ENCODE measurements at regions not wholly inside any gene's neighbourhood (a gene's known extent, or its start where the extent isn't known, plus 50 kb on each side); places are given as distances from the start of the nearest gene placed in this dataset.
"Not testable (repeated sequence)": the region's sequence is repeated elsewhere in the genome, so short reads cannot be mapped to it uniquely, and the experiment has no call there.

DNA sequence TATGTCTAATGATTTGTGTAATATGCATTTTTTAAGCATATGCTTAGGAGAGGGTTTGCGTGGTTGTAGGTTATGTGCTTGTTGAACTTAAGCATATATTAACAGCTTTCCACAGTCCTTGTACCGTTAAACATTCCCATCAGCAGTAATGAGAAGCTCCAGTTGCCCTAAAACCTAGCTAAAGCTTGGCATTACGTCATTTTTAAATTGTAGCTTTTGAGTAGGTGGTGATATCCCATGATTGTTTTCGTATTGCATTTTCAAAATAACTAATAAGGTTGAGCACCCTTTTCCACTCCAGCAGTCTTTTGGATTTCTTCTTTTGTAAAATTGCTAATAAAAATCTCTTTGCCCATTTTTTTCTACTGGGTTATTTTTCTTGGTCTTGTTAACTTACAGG is 453.1 kb upstream of the GCFC2 start:
- no peak for DNase-seq

DNA sequence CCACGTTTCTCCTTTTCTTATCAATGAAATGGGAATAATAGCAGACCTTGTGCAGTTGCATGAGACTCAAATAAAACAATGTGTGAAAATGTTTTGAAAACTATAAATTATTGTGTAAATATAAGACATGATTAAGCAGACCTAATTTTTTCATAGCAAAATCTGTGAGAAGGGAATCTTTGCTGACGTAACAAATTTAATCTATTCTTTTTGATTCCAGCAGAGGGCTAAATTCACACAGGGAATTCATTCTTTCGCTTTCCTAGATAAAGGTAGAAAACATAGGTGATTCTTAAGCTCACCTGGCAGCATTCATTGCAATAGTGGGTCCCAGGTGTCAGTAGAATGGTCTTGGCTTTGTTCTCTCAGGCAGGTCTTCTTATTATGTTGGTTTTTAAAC is 450.0 kb upstream of the GCFC2 start:
- DNase-seq = no peak

DNA sequence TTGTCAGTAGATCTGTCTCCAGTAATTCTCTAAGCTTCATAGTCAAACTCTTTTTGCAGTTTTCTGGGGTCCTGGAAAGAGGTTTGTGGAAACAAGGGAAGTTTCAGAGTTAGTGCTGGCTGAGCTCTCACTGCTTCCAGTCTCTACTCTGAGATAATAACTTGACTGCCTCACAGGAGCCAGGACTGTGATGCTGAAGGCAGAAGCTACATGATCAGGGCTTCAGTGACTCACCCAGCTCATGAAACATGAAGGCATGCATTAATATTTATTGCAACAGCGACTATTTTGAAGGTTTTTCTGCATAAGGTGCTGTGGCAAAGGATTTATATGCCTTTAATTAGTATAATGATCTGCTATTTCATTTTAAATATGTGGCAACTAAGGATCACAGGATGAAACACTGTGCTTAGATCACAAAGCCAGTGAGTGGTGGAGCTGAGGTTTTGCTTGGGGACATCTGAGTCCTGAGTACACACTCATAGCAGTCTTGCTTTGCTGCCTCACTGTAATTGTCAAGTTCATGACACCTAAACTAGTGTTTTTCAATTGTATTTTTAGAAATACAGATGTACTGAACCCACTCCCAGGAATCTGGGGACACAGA is 448.4 kb upstream of the GCFC2 start:
- no peak for DNase-seq

DNA sequence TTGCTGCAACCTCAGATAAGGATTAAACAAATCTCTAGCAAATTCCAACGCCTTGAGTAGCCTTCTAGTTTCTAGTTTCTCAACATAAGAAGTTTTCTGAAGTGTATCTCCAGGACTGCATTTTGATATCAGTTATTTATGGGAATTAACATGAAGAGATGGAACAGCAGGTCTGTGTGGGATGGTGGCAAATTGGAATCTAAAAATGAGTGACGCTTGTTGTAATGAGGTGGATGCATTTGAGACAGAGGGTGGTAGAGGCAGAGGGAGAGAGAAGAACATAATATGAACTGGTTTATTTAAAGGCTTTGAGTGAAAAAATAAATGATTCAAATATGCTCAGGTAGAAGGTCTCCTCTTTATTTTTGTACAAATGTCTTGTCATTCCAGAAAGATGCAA is 446.8 kb upstream of the GCFC2 start:
- no peak for DNase-seq

DNA sequence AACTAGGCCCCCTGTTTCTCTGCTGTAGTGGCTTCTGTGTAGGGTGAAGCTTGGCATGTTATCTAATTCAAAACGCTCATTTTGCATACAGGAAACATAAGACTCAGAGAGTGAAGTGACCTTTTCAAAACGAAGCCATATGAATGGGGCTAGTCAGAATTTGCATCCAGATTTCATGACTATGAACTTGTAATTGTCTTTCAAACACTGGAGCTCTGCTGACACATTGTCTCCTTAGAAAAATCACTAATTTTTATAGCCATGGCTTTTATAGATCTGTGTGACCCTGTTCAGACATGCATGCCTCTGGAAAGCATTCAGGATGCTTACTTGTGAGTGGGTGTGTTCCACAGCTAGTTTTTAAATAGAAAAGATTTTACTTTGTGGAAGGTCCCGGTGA is 444.3 kb upstream of the GCFC2 start:
- DNase-seq = no peak

DNA sequence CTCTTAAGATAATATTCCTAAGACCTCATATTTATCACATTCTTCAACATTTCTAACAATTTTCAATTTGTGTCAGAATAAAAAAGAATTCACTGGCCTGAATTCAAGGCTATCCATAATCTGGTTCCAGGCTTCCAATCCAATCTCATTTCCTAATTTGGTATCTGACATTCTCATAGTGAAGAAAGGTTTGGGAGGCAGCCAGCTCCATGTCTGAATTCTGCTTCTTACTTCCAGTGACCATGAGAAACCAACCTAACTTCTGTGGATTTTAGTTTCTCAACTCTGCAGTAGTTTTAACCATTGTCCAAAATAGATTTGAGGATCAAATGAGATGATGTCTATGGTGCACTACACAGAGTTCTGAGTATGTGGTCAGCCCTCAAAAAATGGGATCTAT is 439.1 kb upstream of the GCFC2 start:
- DNase-seq = no peak

DNA sequence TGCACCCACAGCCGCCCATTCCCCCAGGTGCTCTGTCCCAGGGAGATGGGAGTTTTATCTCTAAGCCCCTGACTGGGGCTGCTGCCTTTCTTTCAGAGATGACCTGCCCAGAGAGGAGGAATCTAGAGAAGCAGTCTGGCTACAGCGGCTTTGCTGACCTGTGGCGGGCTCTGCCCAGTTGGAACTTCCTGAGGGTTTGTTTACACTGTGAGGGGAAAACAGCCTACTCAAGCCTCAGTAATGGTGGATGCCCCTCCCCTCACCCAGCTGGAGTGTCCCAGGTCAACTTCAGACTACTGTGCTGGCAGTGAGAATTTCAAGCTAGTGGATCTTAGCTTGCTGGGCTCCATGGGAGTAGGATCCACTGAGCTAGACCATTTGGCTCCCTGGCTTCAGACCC is 428.6 kb upstream of the GCFC2 start:
- not testable (repeated sequence) for DNase-seq

DNA sequence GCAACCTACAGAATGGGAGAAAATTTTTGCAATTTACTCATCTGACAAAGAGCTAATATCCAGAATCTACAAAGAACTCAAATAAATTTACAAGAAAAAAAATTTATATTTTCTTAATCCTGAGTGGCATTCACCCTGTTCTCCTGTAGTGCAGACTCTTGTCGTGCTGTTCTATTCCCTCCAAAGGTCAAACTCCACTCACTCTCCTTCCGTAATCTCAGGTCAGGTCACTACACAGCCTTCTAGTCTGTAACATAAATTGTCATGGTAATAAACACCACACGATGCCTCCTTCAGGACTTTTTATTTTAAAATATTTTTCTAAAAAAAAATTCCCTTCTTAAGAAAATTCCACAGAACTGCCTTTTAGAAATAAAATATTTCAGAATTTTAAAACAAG is 417.9 kb upstream of the GCFC2 start:
- DNase-seq = no peak

DNA sequence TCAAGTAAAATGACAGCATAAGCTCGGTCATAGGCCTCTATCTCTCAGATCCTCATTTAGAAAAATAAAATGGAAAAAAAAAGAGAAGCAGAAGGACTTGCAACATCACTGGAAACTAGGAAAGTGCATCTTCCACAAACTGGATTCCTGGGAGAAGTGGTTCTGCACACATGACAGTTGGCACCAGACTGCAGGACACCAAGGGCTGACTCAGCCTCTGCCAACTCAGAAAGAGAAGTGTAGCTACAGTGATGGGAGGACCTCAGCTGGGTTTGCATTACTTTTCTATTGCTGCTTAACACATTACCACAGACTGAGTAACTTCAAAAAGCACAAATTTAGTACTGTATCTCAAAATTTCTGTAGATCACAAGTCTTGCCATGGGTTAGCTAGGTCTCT is 409.5 kb upstream of the GCFC2 start:
- DNase-seq = no peak

DNA sequence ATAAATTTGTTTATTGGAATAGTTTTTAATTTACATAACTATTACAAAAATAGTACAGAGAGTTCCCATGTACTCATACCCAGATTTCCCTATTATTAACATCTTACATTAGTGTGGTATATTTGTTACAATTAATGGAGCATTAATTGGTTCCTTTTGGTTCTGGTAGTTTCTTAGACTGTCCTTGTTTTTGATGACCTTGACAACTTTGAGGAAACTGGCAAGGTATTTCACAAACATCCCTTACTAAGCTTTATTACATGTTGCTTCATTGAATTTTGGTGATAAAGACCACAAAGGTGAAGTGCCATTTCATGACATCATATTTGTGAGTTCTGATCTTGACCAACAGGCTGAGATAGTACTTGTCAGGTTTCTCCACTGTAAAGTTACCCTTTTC is 379.0 kb upstream of the GCFC2 start:
- no peak for DNase-seq

DNA sequence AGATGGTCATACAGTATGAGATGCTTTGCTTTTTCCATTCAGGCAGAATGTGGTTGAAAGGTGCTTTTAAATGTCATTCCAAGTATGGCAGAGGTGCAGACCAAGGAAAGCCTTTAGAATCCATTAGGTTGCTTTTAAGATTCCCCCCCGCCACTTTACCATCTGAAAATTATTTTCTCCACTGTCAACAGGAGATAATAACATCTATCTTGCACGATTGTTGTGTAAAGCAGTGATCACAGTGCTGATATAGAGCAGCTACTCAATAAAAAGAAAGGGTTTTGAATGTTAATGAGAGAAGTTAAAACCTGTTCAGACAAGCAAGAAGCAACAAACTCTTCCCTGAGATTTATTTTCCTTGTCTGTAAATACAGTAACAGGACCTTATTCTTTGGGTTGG is 372.5 kb upstream of the GCFC2 start:
- DNase-seq = no peak

DNA sequence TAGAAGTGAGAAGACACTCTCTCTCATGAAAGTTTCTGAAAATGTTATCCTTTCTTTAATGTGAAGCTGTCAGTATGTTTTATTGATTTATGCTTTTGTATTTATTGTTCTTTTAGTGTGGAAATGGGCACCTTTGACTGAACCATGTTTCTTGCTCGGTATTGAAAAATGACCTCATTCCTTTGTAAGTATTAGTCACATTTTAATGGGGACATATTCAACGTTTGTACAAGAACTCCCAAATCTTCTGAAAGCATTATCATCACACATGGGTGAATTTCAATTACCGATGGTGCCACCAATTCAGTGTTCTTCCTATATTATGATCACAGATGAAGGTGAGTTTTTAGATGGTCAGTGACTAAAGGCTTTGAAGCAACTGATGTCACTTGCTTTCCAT is 371.8 kb upstream of the GCFC2 start:
- DNase-seq = no peak

DNA sequence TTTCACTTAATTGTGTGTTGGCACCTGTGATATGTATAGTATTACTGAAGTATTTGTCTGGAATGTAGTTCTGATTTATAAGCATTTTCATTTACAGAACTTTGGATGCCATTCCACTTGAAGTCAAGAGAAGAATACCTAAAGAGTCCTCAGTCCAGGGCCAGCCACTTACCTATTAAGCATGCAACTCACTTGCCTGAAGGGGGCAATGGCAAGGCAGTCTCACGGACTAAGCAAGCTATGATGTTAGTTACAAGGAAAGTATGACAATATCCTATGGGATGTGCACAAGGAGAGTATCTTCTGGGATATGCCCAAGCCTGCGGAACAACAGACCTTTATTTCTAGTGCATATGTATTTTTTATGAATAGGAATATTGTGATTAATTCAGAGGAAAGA is 369.4 kb upstream of the GCFC2 start:
- no peak for DNase-seq

DNA sequence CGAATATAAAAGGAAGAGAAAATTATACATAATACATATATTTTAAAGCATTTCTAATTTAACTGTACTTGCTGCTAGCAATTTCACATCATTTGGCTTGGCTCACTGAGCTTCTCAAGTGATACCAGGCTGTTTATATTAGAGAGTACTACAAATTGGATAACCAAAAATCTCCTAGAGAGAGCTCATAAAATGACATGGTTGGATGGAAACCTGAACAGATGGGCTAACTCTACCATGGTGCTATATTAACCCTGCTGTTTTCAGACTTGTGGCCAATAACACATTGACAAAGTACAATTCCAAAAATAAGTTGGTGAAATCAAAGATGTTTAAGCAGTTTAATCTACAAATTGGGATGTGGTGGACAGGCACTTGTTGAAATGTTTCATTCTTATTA is 364.4 kb upstream of the GCFC2 start:
- no peak for DNase-seq

DNA sequence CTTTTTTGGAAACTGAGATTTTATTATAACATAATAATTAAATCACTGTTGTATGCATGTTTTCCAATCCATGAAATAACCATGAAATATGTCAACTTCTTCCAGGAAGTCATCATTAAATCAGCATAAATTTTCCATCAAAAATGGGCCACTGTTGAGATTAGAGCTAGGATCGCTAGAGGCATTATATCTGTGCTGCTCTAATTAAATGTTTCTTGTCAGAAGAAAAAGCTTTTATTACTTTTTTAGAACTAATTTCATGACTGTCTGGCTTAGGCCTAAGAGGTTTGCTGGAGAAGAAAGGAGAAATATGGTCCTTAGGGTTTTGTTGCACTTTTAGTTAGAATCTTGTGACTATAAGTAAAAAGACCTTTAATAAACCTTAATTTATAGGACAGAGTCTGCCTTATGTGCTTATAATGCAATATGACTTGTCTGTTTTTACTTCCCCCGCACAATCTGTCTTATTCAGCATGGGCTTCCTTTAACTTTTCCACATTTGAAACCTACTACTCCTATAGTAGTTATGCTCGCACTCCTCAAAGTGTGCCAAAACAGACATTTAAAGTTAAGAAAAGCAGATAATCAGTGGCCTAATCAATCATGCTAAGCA is 363.4 kb upstream of the GCFC2 start:
- DNase-seq = no peak

DNA sequence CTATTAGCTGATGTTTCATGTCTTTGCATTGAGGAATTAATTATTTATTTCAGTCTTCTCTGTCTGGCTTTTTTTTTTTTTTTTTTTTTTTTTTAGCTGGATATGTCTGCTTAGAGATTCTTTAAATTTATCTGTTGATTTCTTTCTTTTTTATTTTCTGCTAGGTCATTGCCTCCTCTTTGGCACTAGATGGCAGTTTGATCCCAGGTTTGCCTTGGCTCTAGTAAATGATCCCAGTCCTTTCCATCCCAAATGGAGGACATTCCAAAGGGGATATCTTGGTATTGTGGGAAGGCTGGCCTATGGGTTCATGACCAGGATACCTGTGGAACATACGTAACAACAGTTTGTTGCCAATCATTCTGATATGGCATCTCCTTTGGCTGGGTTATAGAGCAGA is 339.5 kb upstream of the GCFC2 start:
- DNase-seq = no peak

DNA sequence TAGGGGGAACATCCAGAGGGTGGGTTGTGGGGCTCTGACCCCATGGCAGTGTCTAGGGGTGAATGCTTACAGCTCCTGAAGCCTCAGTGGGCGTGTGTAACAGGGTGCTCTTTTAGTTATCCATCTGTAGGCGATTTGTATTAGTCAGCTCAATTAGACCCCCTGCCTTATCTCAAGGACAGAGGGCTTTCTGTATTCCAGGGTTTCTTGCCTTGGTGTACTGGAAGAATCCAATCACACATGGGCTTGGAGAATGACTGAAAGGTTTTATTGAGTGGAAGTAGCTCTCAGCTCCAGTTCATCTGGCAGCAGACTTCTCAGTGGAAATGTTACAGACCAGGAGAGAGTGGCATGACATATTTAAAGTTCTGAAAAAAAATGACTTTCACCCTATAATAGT is 334.0 kb upstream of the GCFC2 start:
- DNase-seq = no peak

DNA sequence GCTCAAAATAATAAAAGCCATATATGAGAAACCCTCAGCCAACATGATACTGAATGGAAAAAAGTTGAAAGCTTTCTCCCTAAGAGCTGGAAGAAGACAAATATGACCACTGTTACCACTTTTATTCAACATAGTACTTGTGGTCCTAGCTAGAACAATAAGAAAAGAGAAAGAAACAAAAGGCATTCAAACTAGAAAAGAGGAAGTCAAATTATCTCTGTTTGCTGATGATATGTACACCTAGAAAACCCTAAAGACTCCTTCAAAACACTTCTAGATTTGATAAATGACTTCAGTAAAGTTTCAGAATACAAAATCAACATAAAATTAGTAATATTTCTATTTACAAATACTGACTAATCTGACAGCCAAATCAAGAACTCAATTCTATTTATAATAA is 328.8 kb upstream of the GCFC2 start:
- no peak for DNase-seq

DNA sequence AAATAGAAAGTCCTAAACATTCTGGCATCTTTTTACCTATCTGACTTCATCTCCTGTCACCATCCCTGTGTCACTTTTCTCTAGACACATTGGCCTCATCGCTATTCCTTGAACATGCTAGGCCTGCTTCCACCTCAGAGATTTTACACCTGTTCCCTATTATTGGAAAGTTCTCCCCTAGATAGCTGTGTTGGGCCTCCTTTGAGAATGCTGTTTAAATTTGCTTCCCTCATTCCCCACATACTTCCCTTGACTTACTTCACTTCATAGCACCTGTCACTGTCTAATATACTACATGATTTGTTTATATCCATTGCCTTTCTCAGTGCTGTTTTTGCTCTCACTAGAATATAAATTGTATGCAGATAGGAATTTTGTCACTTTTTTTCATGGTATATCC is 317.0 kb upstream of the GCFC2 start:
- no peak for DNase-seq

DNA sequence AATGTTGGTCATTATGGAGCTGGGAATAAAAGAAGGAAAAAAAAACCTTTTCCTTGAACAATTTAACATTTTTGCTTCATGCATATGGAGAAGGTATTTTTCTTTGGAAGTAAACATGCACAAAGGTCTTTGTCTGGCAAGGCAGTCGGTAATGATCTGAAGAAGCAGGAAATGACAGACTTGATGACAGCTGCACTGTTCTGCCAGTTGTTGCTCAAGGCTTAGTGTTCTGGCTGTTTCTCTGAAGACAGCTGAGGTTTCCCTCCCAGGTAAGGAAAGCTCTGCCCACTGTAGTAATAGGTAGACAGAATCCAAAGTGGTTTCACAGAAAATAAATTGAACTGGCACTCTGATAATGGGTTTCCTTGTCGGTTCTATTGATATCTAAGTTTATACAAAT is 308.4 kb upstream of the GCFC2 start:
- DNase-seq = no peak

DNA sequence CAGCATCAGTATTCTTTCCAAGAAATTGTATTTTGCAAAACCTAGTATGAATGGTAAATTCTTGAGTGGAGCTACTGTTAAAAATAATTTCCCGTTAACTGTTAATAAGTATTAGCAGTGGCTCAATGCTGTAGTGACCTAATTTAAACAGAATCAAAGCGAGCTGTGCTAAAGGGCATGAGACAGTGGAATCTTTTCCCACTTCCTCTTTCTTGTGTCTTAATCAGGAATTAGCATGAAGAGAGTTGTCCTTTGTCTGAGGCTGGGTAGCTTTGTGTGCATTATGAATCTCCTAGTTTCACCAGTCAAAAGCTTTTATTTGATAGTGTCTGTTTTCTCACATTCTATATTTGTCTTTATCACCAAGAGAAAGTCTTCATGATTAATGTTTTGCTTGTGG is 298.8 kb upstream of the GCFC2 start:
- DNase-seq = no peak

DNA sequence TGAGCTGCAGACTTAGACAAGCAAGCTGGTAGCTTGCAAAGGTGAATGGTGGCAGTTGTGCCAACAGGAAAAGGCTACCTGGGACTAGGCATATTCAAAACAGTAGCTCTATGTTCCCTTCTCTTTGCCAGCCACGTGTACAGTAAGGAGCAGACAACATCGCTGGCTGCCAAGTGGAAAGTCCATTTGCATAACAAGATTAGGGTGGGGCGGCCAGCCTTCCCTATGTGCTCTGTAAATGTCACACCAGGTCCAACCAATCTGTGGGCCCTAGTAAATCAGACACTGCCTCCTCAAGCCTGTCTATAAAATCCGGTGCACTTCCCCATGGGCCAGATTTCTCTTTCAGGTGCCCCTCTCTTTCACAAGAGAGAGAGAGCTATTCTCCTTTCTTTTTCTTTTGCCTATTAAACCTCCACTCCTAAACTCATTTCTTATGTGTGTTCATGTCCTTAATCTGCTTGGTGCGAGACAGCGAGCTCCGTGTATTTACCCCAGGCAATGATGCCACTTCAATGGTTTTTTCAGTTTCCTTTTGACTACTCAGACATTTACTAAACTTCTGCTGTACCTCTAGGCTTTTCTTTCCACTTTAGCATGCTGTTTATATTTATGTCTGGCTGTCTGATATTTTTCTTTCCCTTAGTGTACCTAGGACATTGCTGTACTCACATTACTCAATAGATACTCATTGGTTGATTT is 297.4 kb upstream of the GCFC2 start:
- no peak for DNase-seq

DNA sequence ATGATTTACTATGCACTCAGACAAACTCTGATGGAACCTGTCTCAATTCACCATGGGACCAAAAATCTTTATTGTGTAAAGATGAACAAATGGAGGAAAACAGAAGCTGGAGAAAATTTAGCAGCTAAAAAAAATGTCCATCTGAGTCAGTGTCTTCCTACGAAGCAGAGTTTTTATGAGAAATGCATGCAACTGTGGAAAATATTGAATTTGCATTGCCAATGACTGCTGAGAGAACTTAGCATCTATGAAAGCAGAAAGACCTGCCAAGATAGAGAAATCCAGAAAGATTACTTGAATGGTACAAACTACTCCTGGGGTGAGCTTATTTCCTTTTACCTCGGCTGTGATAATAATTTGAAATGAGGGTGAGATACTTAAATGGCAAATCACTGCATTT is 289.7 kb upstream of the GCFC2 start:
- no peak for DNase-seq

DNA sequence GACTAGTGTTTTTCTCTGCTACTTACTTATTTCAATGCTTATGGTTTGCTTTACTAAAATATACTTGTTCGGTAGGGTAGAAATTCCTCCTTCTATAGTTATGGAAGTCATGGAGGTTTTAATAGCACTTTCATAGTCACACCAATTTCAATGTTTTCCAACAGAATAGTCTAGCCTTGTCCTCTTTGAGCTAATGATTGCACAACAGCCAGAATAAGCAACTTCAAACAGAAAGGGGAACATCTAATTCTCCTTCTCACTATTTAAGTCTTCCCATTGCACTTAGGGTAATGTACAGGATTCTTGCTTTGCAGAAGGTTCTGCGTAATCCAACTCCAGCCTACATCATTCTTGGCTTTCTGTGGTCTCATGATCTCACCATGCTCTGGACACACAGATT is 287.7 kb upstream of the GCFC2 start:
- no peak for DNase-seq

DNA sequence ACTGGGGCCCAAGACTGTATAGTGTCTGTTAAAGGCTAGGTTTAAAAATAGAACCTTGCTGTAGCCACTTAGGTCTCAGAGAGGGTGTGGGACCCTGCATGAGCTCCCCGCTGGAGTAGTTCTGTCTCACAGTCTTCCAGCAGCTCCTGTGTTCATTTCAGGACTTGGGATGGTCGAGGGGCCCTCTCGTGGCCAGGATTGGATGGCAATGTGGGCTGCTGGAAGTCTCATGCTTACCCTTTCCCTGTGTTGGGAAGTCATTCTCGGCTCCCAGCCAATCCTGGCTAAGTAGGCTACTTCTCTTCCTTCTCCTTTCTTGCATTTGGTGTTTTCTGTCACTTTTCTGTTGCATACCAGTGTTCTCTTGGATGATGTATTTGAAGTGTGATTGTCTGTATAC is 284.0 kb upstream of the GCFC2 start:
- DNase-seq = no peak
